Daoy (cell line): ENCODE measurements at regions not wholly inside any gene's neighbourhood (a gene's known extent, or its start where the extent isn't known, plus 50 kb on each side); places are given as distances from the start of the nearest gene placed in this dataset.
"Not testable (repeated sequence)": the region's sequence is repeated elsewhere in the genome, so short reads cannot be mapped to it uniquely, and the experiment has no call there.

Experiments
- DNase-seq: peaks from one replicate; pipeline ENCODE4 v3.0.0-alpha.2; 2015; ENCODE audit warnings: low read depth

GRCh38 chr3:65173841-65174240 lies 486.0 kb upstream of the ADAMTS9 start:
- no peak for DNase-seq

- DNase-seq, result no peak
These were observed 484.4 kb upstream of the ADAMTS9 start for GRCh38 chr3:65172209-65172608.

- DNase-seq, result peak; percentile 27
These were observed 482.7 kb upstream of the ADAMTS9 start for GRCh38 chr3:65170390-65171042.

DNA sequence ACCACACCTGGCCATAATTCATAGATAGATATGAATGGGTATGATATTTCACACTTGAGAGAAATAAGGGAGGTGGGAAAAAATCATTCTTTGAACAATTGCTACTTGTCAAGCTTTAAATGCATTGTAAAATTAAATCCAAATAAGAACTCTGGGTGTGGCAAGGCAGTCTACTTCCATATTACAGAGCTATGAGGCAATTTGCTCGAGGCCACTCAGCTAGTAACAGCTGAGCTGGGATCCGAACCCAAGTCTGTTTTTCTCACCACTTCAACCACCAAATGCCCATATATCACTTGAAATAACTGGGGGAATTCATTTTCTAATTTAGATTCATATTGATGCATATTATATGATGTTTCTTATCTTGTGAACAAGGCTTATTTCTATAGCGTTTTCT lies 482.2 kb upstream of the ADAMTS9 start:
- DNase-seq, result no peak

GRCh38 chr3:65168547-65168946 lies 480.7 kb upstream of the ADAMTS9 start:
- DNase-seq, result no peak

DNA sequence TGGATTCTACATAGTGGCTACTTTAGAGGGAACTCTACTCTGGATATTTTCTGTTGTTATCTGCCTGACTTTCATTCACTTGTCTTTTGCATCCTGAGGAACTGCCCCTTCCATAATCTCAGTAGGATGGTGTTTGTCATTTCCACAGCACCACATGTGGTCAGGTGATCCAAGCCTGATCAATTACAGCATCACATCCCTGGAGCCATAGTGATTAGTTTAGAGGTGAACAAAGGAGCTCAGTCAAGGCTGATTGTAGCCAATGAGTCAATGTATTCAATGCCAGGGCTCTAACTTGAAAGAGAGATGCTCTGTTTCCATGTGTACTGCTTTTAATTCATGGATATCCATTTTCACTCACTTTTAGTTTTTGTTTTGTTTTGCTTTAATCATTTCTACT lies 478.7 kb upstream of the ADAMTS9 start:
- DNase-seq, result no peak

DNA sequence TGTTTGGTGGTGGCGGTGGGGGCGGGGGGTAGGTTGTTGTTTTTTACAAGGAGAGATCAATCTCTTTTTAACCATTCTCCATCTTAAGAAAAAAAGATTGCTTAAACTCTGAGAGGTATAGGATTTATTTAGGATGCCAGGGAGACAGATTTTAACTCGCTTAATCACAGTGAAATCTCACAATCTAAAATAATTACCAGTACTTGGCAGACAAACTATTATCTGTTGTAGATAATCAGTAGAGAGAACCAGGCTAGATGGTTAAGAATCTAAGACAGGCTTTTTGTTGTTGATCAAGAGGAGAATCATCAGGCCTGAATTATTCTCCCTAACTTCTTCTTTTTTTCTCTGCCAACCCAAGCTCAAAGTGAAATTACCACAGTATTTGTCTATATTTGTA lies 470.2 kb upstream of the ADAMTS9 start:
- no peak for DNase-seq

GRCh38 chr3:65153850-65154512 lies 466.2 kb upstream of the ADAMTS9 start:
- DNase-seq, result no peak

- DNase-seq, result peak; percentile 4
These were observed 463.9 kb upstream of the ADAMTS9 start for GRCh38 chr3:65151666-65152065.

GRCh38 chr3:65149877-65150276 lies 462.1 kb upstream of the ADAMTS9 start:
- DNase-seq, result no peak

- DNase-seq, result no peak
These were observed 460.9 kb upstream of the ADAMTS9 start for GRCh38 chr3:65148687-65149086.

DNA sequence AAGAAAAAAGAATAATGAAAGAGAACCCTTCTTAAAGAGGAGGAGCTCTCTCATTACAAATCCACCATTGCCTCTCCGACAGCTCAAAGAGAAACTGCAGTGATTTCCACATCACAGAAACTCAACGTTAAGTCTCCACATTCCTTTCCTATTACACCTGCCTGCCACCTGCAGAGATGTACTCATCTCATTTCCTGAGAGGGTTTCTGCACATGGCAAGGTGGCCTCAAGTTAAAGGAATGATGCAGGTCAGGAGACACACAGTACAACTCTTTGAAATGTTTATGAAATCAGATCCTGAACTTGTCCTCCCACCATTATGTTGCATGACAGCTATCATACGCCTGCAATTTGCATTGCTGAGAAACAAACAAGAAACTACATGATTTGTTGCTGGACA lies 458.4 kb upstream of the ADAMTS9 start:
- peak; percentile 21 for DNase-seq

GRCh38 chr3:65145680-65146079 lies 457.9 kb upstream of the ADAMTS9 start:
- no peak for DNase-seq

- DNase-seq, result no peak
These were observed 457.1 kb upstream of the ADAMTS9 start for GRCh38 chr3:65144791-65145351.

DNA sequence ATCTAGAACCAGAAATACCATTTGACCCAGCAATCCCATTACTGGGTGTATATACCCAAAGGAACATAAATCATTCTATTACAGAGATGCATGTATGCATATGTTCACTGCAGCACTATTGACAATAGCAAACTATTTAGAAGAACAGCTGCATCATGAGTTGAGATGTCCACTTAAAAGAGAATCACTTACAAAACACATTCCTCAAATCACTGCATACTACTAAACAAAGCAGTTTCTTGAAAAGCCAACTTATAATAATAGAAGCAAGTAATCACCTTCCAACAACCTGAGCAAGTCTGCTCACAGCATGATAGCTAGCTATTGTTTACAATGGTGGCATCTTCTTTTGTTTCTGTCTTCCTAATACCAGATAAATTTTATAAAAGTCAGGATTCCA lies 454.7 kb upstream of the ADAMTS9 start:
- DNase-seq, result no peak

DNA sequence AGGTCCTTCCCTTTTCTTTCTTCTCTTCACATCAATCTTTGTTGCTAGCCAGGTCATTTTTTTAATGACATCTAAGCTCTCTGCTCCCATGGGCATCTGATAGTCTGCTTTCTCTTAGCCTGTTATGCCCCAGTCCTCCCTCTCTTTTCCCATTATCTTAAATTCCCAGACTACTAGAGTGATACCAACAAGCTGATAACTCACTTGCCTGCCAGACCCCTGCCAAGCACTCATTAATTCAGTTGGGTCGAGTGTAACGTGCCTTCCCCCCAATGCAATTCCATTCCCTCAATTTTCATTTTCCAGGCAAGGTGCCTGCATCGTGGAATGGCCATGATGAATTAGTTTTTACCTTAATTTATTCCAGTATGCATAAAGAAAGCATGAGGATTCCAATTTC lies 450.8 kb upstream of the ADAMTS9 start:
- DNase-seq, result no peak

GRCh38 chr3:65133752-65134151 lies 446.0 kb upstream of the ADAMTS9 start:
- not testable (repeated sequence) for DNase-seq

- DNase-seq, result no peak
These were observed 443.0 kb upstream of the ADAMTS9 start for GRCh38 chr3:65130782-65131181.

DNA sequence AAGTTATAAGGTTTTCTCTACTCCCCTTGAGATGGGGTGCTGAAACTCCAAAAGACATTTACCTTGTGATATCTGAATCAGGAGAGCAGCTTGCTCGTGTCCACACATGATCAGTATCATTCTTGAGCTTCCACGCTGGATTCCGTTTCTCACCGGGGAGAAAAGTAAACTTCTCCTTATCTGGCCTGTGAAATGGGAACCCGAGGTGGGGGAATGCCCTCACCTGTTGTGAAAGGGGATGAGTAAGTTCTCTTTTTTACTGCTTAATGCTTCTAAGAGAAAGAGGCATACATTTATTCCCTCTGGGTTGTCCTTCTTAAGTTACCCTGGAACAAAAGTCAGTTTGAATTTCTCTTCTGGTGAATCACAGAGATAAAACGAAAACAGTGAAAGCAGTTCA lies 440.5 kb upstream of the ADAMTS9 start:
- DNase-seq, result no peak

- DNase-seq, result peak; percentile 9
These were observed 439.0 kb upstream of the ADAMTS9 start for GRCh38 chr3:65126527-65127410.

- DNase-seq, result not testable (repeated sequence)
These were observed 432.4 kb upstream of the ADAMTS9 start for GRCh38 chr3:65120156-65120555.

- no peak for DNase-seq
These were observed 431.2 kb upstream of the ADAMTS9 start for GRCh38 chr3:65118912-65119499.
